ENCODE measurements at regions not wholly inside any gene's neighbourhood (a gene's known extent, or its start where the extent isn't known, plus 50 kb on each side); places are given as distances from the start of the nearest gene placed in this dataset.

- Histone ChIP-seq H3K4me2 (ENCODE audit: low read length) (no peak overlapping the region), H2AFZ (ENCODE audit: low read depth, low read length, poor library complexity, severe bottlenecking) (no peak overlapping the region), H3K9ac (ENCODE audit: low read length) (no peak overlapping the region), H3K36me3 (ENCODE audit: control insufficient read depth in 1 of 2, insufficient read depth in 2 of 2, low read length in 2 of 2) (no peaks in the 10 kb centered on the region), H3K9me2 (ENCODE audit: insufficient read depth) (no peaks in the 10 kb centered on the region), H3K4me3 (replicated peaks in 1 of 2; ENCODE audit: low read depth in 1 of 2, low read length in 2 of 2) (no peak overlapping the region), H3K9me3 (ENCODE audit: control insufficient read depth in 1 of 2, insufficient read depth in 1 of 2, low read depth in 1 of 2, low read length in 2 of 2) (no peaks in the 10 kb centered on the region), H4K20me1 (ENCODE audit: insufficient read depth) (no peaks in the 10 kb centered on the region), H3K27ac (ENCODE audit: low read depth, low read length) (no peak overlapping the region), H3K4me1 (ENCODE audit: control insufficient read depth in 1 of 2, insufficient read depth in 2 of 2, low read length in 2 of 2) (no peaks in the 10 kb centered on the region), H3K79me2 (ENCODE audit: insufficient read depth, low read length) (no peaks in the 10 kb centered on the region), H3K27me3 (ENCODE audit: insufficient read depth, low read length) (no peaks in the 10 kb centered on the region)
- CTCF ChIA-PET = no interaction called here
- TF ChIP-seq EZH2phosphoT487 (IDR thresholded peaks at IDR 0.05; ENCODE audit: borderline replicate concordance) = no peak
- TF ChIP-seq SP1 (IDR thresholded peaks at IDR 0.05; ENCODE audit: low read depth) = no peak
- no peak for TF ChIP-seq REST (IDR thresholded peaks at IDR 0.05; ENCODE audit: low read depth)
- TF ChIP-seq MAX (IDR thresholded peaks at IDR 0.05) = no peak
- no peak for TF ChIP-seq ZNF274 (IDR thresholded peaks at IDR 0.05; ENCODE audit: low read depth, low read length)
- TF ChIP-seq CEBPB (IDR thresholded peaks at IDR 0.05; ENCODE audit: low read depth) = no peak
- no peak for TF ChIP-seq YY1 (IDR thresholded peaks at IDR 0.05; ENCODE audit: extremely low read depth, insufficient replicate concordance, low read depth, low read length)
- TF ChIP-seq ZBTB33 (IDR thresholded peaks at IDR 0.05; ENCODE audit: extremely low read depth, insufficient replicate concordance, low read length) = no peak
- no peak for TF ChIP-seq SRF (IDR thresholded peaks at IDR 0.05; ENCODE audit: low read depth)
- no peak for TF ChIP-seq CBX3 (IDR thresholded peaks at IDR 0.05; ENCODE audit: low read depth)
- TF ChIP-seq JUND (IDR thresholded peaks at IDR 0.05) = no peak
- TF ChIP-seq ZFX (IDR thresholded peaks at IDR 0.05) = no peak
- no peak for TF ChIP-seq TCF7L2 (IDR thresholded peaks at IDR 0.05; ENCODE audit: borderline replicate concordance, extremely low read depth, insufficient read depth, insufficient read length)
- TF ChIP-seq CTCF (IDR thresholded peaks at IDR 0.05 in 2 of 3, conservative IDR thresholded peaks at IDR 0.05 in 1 of 3; ENCODE audit: borderline replicate concordance in 1 of 3, insufficient read depth in 1 of 3, low read depth in 2 of 3, low read length in 2 of 3) = no peak
- TF ChIP-seq POLR2A (IDR thresholded peaks at IDR 0.05; ENCODE audit: borderline replicate concordance, extremely low read depth, insufficient read depth, insufficient read length) = no peak
- no peak for TF ChIP-seq SIN3A (IDR thresholded peaks at IDR 0.05; ENCODE audit: low read depth)
- no peak for TF ChIP-seq EZH2 (IDR thresholded peaks at IDR 0.05)
- no peak for TF ChIP-seq EGR1 (IDR thresholded peaks at IDR 0.05; ENCODE audit: low read depth)
- no peak for TF ChIP-seq ATF3 (IDR thresholded peaks at IDR 0.05)
- DNase-seq (ENCODE audit: low read depth, low spot score) = no peak
- BruUV-seq (replicated peaks) = no TSS peak
- RAD21 ChIA-PET (ENCODE audit: low non-redundant PET in 1 of 2, low total read pairs in 2 of 2, uncharacterized antibody in 2 of 2, unreplicated experiment in 2 of 2) = no interaction called here
- POLR2A ChIA-PET = no interaction called here
- intact Hi-C loops (cut with micrococcal nuclease) = no loop called here
- no peak for ATAC-seq
These were observed 83.0 kb upstream of the INHBA start for GRCh38 chr7:41785840-41786239.
